GM21576 (cell line): ENCODE measurements at regions not wholly inside any gene's neighbourhood (a gene's known extent, or its start where the extent isn't known, plus 50 kb on each side); places are given as distances from the start of the nearest gene placed in this dataset.

Source experiments
- ATAC-seq: cut with Tn5 transposase; IDR thresholded peaks from one replicate; pipeline ENCODE4 v1.9.1; 2021; ENCODE audit warnings: mild to moderate bottlenecking, moderate library complexity; ENCODE audit not compliant: unreplicated experiment

DNA sequence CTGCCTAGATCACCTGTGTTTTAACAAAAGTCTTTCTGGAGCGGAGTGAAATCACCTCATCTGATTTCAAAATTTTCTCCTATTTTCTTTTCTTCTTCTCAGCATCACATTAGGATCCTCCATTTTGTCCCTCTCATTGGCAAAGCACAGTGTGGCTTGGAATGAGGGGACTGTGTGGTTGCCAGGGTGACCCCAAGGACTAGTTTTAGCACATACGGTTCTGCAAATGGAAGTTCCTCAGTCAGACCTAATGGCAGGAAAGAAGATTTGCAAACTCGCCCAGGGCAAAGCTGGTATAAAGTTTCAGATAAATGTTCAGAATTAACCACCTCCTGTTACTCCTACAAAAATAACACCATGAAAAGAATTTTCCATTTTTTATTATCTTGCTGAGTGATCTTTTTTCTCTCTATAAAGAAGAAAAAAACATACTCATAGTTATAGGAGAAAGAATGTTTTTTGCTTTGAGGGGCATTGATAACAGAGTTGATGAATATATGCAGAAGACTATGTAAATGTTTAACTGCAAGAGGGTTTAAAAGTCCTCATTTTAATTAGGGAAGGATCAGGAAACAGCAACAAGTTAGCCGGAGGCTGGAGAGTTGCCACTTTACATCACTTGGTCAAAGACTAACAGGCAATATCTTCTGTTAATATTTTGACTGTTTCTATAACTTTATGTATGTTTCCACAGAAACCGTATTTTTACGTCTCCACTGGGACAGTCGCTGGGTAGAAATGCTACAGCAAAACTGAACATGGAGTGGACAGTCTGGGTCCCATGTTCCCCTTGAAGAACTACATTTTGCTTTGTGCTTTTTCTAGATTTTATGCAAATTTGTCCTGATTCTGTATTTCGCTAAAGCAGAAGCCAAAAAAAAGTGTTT is 257.8 kb downstream of the NR2F1-AS1 start:
- no peak for ATAC-seq

DNA sequence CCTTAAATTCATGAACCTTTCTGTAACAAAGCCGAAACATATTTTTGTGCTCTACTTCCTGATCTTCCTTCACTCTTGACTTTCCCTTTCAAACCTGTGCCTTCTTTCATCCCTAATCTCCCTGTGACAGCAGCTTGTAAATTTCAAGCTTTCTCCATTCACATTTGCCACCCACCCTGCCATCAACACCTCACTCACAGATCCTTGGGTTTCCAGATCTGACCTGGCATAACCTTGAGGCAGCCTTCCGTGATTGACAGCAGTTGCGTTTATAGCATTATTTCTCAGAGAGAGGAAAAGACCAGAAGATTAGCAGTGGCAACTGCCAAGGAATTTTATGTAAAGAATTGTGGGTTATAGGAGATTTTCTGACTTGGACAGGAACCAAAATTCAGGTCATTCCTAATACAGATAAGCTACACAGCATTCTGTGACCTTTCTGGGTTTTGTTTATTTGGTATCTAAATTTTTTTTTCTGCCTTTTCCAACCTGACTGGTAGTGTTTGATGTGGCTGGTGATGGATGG is 260.0 kb downstream of the NR2F1-AS1 start:
- no peak for ATAC-seq

DNA sequence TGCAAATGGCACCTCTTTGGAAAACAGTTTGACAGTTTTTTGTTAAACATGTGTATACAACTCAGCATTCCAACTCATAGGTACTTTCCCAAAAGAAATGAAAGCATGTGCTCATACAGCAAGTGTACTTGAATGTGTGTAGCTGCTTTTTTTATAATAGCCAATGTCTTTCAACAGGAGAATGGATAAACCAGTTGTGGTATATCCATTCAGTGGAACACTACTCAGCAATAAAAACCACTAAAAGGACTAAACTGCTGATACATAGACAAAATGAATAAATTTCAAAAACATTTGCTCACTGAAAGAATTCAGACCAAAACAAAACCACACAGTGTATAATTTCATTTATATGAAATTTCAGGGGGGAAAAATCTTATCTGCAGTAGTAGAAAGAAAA is 267.3 kb downstream of the NR2F1-AS1 start:
- no peak for ATAC-seq

DNA sequence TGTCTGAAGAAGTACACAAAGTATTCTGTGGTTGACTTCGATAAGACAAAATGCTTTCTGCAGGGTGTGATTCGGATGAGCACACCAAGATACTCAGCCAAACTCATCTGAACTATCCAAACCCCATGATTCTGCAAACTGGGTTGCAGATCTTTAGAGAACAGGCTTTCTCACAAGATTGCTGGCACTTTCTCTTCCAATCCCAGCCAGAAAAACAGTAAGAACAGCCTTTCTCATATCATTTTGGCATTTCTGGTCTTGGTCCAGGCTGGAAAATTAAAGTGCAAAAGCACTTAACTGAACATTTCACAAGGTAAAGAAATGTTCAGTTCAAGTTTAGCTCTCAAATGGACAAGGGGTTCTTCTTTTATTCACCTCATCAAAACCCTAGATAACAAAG is 269.1 kb downstream of the NR2F1-AS1 start:
- no peak for ATAC-seq

DNA sequence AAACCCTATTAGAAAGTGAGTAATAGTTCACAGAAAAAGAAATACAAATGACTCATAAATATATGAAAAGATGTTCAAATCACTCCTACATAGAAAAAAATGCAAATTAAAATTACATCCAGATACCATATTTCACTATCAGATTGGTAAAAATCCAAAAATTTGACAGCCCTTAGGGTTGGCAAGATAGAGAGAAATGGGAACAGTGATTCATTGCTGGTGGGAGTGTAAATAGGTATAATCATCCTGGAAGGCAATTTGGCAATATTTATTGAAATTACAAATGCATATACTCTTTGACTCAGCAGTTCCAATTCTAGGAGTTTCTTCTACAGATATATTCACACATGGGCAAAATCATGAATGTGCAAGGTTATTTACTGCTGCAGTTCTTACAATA is 273.5 kb downstream of the NR2F1-AS1 start:
- ATAC-seq, result no peak

DNA sequence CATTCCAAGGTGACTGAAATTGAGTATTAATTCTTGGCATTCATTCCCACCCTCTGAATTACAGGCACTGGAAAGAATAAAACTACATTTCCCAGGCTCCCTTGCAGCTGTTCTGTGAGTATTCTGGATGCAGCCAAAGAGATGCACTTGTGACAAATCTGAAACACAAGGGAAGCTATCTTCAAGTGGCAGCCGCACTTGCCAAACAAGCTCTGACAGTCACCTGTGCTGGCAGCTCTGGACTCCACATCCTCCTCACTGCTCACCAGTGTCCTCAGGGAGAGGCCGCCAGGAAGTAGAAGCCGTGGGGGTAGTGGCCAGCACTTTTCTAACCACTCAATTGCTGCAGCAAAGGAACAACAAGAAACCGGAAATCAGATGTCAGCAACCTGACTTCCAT is 275.0 kb downstream of the NR2F1-AS1 start:
- no peak for ATAC-seq

DNA sequence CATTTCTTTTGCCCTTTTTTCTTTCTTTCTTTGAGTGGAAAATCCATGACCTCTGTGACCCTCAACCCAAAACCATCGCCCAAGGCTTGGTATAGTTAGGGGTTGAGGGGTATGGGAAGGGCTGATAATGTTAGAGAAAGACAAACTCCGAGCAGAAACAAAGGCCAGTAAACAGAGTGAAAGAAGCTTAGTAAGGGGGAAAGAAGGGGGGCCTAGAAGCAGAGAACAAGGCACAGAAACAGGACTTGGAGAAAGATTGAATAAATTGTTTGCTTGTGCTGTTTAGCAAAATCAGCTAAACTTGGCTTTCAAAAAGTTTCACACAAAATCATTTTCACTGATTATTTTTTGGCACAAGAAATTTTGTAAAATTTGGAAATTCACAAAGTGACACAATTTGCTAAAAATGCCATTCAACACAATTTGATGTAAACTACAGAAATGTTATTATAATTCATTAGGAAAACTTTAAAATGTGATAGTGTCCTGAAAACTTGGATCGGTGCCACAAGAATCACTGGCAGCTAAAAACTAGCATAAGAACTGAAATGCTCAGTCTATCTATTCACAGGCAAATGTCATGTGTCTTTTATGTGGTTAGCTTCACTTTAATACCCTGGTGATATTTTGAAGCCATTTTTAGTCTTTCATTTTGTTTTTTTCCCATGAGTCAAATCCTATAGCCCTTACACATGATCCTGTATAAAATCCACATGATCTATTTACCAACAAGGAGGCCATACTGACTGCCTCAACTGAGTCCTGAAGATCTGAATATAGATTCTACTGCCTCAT is 276.4 kb downstream of the NR2F1-AS1 start:
- no peak for ATAC-seq

DNA sequence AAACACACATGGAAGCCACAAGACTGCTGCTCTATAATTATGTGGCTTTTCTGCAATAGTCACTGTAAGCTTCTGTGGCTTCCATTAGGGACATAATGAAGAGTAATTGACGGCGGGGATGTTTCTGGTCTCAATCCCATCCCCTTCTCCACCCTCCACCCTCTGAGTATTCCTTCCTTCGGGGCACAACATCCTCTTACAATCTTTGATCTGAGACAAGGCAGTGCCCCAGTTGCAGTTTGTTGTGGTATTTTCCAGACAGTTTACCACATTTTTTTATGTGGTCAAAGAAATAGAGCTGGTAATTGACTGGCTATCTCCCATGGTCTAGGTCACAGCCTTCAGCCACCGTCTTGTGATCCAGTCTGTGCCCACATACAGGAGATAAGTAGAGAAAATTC is 277.7 kb downstream of the NR2F1-AS1 start:
- no peak for ATAC-seq

DNA sequence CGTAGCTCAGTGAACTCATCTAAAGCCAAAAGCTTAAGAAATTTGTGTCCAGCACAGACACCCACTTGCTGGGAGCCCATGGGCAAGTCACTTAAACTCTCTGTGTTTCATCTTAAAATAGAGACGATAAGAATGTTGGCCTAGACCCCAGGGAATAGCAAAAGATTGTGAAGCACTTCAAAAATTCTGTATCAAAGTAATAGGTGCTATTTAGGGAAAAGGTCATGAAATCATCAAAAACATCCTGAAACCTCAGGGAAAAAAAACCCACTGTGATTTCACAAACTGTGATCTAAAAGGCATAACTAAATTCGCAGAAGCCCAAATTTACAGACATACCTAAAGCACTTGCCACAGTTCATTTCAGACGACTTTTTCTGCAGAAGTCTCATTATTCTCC is 278.3 kb downstream of the NR2F1-AS1 start:
- ATAC-seq, result no peak

DNA sequence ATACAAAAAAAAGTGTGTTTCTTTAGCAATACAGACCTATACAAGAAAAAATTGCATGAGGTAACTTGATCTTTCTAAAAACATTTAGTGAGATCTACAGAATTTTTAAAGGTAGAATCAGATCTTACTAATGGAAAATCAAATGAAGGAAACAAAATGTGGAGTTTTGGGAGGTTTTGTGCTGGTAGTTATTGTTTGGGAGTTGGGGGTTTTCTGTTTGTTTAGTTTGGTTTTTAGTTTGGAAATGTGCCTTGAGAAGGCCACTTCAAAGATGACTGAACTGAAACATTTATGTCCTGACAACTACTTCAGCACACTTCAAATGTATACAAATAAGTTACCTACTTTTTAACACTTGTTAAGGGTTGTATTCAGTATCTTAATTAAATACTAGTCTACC is 280.1 kb downstream of the NR2F1-AS1 start:
- ATAC-seq, result no peak

DNA sequence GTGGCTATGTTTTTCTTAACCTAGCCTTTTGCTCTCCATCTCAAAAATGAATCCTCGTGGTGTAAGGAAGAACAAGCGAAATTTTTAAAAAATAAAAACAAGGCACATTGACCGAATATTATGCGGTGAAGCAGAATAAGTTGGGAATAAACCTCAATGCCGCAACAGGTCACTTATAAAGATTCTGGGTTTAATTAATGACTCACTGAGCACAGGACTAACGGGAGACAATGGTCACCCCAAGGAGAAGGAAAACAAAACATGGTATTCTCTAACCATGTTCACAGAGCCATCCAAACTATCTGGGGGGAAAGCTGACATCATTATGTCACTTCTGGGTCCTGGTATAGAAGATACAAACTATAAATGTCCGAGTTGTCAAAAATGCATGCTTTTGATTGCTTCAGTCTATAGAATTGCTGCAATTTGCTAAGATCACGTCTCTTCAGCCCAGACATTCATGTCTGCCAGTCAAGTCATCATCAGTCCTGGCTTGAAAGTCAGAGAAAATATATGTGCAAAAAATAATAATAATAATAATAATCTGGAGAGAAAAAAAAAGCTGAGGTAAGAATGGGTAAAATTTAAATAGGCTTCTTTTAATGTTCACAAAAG is 280.6 kb downstream of the NR2F1-AS1 start:
- ATAC-seq, result no peak

DNA sequence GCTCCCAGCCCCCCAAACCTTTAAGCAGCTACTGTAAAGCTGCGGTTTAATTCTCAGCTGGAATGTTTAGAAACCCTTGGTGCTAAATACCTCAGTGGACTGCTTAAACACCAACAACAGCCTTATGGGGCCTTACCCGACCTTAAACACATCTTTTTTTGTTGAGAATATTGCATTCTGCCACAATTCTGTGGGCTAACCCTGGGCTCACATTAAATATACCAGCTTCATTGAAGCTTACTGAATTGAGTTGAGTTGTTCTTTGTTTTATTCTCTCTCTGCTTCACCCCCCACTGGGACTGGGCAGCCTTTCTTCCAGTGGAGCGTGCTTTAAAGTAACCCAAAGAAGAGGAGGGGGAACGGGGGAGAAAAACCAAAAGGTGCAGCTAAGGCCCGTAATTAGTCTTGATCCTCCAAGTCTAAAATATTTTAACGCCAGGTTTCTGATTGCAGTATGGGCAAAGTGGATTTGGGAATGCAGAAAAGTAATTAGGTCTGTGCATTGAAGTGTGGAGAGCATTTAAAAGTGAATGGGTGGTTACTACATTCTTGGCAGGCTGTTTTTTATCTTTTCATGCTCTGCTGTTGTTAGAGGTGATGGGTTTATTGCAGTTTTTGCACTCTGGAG is 281.2 kb downstream of the NR2F1-AS1 start:
- no peak for ATAC-seq

DNA sequence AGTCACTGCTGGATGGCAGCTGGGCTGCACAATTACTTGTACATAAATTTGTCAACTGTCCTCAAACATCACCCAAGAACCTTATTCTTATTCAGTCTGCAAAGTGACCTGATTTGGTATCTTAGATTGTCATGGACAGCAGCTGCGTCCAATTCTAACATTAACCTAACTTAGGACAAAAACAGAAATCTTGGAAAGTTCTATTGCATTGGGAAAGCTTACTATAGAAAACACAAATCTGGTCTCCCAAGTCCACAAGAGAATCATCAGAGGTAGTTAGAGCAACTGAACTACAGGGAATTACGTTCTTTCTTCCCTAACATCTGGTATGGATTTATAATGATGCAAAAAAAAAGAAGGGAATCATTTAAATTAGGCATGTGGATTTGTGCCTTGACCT is 283.9 kb downstream of the NR2F1-AS1 start:
- ATAC-seq, result no peak

DNA sequence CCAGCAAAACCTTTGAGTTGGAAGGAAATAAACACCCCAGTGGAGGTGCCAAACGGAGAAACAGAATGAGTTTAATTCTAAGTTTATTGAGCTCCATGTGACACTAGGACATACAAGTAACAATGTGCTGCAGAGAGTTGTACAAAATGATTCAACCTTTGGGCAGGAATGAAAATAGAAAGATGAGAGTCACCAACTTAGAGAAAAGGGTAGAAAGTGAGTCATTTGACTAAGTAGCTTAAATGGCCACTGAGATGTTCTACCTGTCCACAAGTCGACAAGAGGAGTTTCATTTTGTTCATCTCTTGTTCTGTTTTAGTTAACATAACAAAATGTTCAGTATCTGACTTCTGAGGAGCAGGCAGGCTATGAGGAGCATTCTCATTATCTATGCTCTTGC is 284.7 kb downstream of the NR2F1-AS1 start:
- ATAC-seq, result no peak

DNA sequence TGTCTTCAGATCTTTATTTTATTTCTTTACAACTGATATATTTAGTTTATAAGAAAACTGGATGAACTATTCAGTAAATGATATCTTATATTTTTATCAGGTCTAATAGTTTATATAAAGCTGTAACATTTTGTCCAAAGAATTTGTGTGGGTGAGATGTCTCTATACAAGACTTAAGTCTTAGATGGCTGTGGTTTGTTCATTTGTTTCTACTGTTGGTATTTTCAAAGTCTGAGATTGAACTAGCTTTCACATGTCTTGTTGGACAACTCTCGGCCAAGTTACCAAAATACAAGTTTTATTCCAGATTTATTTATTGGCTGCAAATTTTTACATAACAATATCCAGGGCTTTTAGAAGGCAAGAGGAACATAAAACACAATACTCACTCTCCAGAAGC is 286.0 kb downstream of the NR2F1-AS1 start:
- ATAC-seq, result no peak

DNA sequence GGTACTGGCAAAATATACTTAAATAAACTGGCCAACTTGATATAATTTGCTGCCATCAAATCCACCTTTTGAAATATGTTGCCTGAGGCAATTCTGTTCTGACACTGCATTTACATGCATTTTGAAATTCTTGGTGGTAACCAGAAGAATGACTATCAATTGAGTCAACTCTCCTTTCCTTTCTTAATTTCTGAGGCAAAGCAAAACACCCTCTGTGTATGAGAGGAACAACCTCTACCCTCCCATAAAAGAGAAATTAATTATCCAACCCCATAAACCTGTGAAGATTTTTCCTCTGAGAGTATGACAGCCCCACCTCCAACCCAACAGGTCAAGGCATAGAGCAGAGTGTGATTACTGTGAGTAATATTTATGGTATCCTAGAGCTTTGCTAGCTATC is 286.8 kb downstream of the NR2F1-AS1 start:
- ATAC-seq, result no peak

DNA sequence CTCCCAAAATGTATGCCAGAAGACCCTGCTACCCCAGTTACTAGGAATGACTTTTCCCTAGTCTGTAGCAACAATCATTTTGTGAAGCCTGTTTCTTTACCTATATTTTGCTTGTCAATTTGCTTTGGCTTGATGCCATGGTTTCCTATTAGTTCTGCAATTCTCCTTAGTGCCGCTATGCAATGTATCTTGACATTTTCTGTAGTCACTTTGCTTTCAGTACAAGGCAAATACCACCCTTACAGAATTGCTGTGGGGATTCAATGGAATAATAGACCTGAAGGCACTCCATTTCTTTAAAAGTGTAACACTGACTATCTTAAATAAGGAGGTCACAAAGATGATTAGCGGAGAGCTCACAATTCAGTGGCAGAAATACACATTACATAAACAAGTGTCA is 291.1 kb downstream of the NR2F1-AS1 start:
- ATAC-seq, result no peak

DNA sequence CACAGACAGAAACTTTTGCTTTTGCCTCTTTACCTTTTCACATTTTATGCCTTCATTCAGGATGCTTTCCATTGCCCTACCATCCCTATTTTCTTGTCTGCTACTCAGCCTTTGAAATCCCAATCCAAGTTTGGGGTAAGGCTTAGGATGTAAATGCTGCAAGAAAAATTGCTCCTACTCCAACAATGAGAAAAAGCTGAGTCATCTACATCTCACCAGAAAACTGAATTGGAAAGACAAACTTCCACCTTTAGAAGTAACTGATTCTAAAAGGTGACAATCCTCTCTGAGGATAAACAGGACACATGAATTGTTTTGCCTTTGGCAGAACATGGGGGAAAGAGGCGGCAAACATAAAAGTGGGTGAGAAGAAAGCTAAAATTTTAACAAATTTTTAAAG is 295.6 kb downstream of the NR2F1-AS1 start:
- ATAC-seq, result no peak

DNA sequence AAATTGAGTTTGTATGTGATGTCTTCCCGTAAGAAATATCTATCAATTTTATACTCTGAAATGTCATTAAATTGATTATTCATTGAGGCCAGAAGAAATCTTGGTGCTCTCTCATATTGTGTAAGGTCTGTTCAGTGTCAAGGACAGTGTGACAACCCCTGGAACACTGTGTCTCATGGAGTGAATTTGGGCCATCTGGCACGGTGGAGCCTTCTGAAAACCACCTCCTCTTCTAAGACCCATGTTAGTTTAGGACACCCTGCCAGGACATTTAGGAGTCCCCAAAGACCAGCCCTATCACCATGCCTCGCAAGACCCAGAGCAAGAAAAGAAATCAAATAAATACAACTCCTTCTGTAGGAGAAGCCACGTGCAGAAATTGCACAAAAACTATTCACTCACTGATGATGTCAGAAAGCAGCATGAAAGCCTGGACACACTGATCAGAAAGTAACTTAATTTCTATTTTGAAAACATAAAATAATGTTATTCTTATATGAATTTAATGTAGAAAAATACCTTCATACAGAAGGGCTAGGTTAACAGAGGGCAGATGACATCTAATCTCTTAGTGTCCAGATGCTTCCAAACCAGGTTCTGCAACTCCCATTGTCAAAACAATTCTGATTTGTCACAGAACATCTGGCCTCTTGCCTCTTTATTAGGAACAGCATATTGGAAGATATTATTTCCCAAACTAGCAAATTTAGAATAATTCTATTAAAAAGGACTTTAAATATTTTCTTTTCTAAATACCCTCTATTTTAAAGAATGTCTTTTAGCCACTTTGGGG is 298.8 kb downstream of the NR2F1-AS1 start:
- ATAC-seq, result no peak

DNA sequence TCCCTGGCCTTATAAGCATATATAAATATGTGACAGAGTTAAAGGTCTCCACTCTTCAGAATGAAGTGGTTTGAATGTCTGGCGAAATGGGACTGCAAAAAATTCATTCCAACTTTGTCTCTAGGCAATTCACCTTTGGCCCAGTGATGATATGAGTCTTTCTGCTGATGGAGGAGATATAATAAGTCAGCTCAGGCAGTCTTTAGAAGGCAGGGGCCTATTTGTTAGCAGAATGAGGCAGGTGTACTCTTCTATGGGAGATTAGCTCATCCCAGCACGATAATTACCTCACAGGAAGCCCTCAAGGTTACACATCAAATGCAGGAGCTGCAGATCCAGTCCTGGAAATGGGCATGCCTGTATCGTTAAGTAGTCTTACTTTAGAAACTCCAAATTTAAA is 300.5 kb downstream of the NR2F1-AS1 start:
- no peak for ATAC-seq
